ENCODE measurements at regions not wholly inside any gene's neighbourhood (a gene's known extent, or its start where the extent isn't known, plus 50 kb on each side); places are given as distances from the start of the nearest gene placed in this dataset.

GRCh38 chr12:74043343-74043742 is 494.3 kb upstream of the ATXN7L3B start:
- FAIRE-seq, result no peak

More at GRCh38 chr12:74043343-74043742, 494.3 kb upstream of the ATXN7L3B start:
- Histone ChIP-seq H4K5ac (ENCODE audit: insufficient read length, low read depth, low read length) (no peak overlapping the region), H2AFZ (ENCODE audit: low read length) (peak overlapping the region; percentile 28; the same call in 1 of the 2 replicates), H3K36me3 (ENCODE audit: control insufficient read depth in 2 of 4, insufficient read depth in 4 of 4, low read length in 3 of 4) (no peaks in the 10 kb centered on the region), H3K9ac (replicated peaks in 1 of 4; ENCODE audit: extremely low read depth in 1 of 4, low read depth in 3 of 4, low read length in 3 of 4) (no peak overlapping the region), H3K79me2 (ENCODE audit: control insufficient read depth in 1 of 2, insufficient read depth in 2 of 2, low read length in 2 of 2) (no peaks in the 10 kb centered on the region), H2BK12ac (ENCODE audit: low read depth, low read length) (no peak overlapping the region), H3K56ac (replicated peaks; ENCODE audit: insufficient read length, low read depth, low read length) (no peak overlapping the region), H2BK15ac (ENCODE audit: low read length) (no peak overlapping the region), H3K4me1 (replicated peaks in 1 of 4; ENCODE audit: control insufficient read depth in 3 of 4, insufficient read depth in 4 of 4, low read length in 3 of 4) (no peaks in the 10 kb centered on the region), H3K14ac (ENCODE audit: insufficient read length) (no peak overlapping the region), H4K91ac (replicated peaks; ENCODE audit: insufficient read length, low read length) (no peak overlapping the region), H2BK5ac (ENCODE audit: low read depth, low read length) (no peak overlapping the region), H3K4me2 (ENCODE audit: insufficient read depth in 1 of 2, low read depth in 2 of 2, low read length in 2 of 2) (no peak overlapping the region), H3K23ac (ENCODE audit: insufficient read length) (no peak overlapping the region), H3K23me2 (ENCODE audit: low read depth, low read length) (no peaks in the 10 kb centered on the region; the same call in 1 of the 2 replicates), H3K4ac (replicated peaks; ENCODE audit: insufficient read length, low read depth, low read length) (no peak overlapping the region), H4K20me1 (replicated peaks in 1 of 2; ENCODE audit: control insufficient read depth in 1 of 2, insufficient read depth in 2 of 2, low read length in 2 of 2) (no peaks in the 10 kb centered on the region), H3K9me3 (ENCODE audit: insufficient read depth in 2 of 2, low read depth in 1 of 2, low read length in 1 of 2) (no peaks in the 10 kb centered on the region), H4K8ac (ENCODE audit: extremely low read depth, insufficient read depth, low read length) (no peak overlapping the region), H3K27ac (ENCODE audit: low read depth, low read length) (no peak overlapping the region), H3K27me3 (replicated peaks in 1 of 4; ENCODE audit: control insufficient read depth in 3 of 4, extremely low read depth in 1 of 4, insufficient read depth in 3 of 4, low read length in 3 of 4) (no peaks in the 10 kb centered on the region), H3K4me3 (ENCODE audit: extremely low read depth in 1 of 4, insufficient read depth in 2 of 4, low read depth in 3 of 4, low read length in 4 of 4) (no peak overlapping the region), H2BK120ac (replicated peaks; ENCODE audit: low read depth, low read length) (no peak overlapping the region), H2AK5ac (ENCODE audit: low read depth, low read length) (no peak overlapping the region), H2BK20ac (ENCODE audit: low read length) (no peak overlapping the region), H3K79me1 (ENCODE audit: low read depth, low read length) (no peaks in the 10 kb centered on the region), H3K18ac (ENCODE audit: extremely low read depth, low read length) (no peak overlapping the region)
- TF ChIP-seq BACH1 (IDR thresholded peaks at IDR 0.05; ENCODE audit: low read length) (0 out of 2 replicates have a peak, but pooled peaks have one; percentile 52), RXRA (IDR thresholded peaks at IDR 0.05; ENCODE audit: insufficient read depth, low read depth, low read length) (no peak), POU5F1 (IDR thresholded peaks at IDR 0.05; ENCODE audit: low read depth, low read length) (no peak), ZNF274 (IDR thresholded peaks at IDR 0.05; ENCODE audit: borderline replicate concordance, extremely low read depth, low read length) (no peak), SP2 (IDR thresholded peaks at IDR 0.05; ENCODE audit: low read length) (no peak), RFX5 (IDR thresholded peaks at IDR 0.05; ENCODE audit: borderline replicate concordance, low read depth, low read length) (no peak), TCF12 (IDR thresholded peaks at IDR 0.05; ENCODE audit: low read depth, low read length) (no peak), ATF3 (IDR thresholded peaks at IDR 0.05; ENCODE audit: insufficient read depth, low read depth, low read length) (no peak), CBX8 (IDR thresholded peaks at IDR 0.05; ENCODE audit: borderline replicate concordance, low read depth, low read length) (no peak)
- ChIA-PET CTCF (ENCODE audit: partially characterized antibody) (no interaction called here), POLR2A (ENCODE audit: partially characterized antibody) (no interaction called here)
- DNase-seq (ENCODE audit: low read depth in 1 of 2, low spot score in 2 of 2), result no peak
- 88% methylated on average over 3 of the region's 3 CpGs; no CpG with 5 or more reads in 1 of the 2 experiments for WGBS, 2 experiments (ENCODE audit: extremely low coverage in 1 of 2, insufficient coverage in 1 of 2, insufficient read length in 1 of 2, insufficient replicate concordance in 2 of 2, low coverage in 1 of 2, low lambda C conversion rate in 2 of 2, missing lambda C conversion rate in 1 of 2)

Data from H1 (cell line).